ENCODE measurements at regions not wholly inside any gene's neighbourhood (a gene's known extent, or its start where the extent isn't known, plus 50 kb on each side); places are given as distances from the start of the nearest gene placed in this dataset.

DNA sequence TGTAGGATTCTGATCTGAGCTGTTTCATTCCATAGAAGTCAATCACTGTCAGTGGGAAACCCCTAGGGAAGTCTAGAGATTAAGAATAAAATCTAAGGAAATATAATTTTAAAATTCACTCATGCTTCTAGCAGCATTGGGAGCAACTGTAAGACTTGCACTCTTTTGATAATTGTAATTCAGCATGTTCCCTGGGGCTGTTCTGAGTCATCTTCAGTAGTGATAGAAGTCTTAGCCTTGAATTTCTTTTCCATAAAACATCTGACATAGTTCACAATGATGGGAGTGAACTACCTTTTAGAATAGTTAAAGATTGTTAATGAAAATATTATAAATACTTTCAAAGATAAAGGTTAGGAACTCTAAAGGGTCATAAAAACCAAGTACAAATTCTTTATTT, 935.8 kb downstream of the DTWD2 start:
- Histone ChIP-seq H3K27ac (replicated peaks) (no peak overlapping the region), H3K4me3 (no peak overlapping the region), H3K27me3 (ENCODE audit: low read depth) (no peaks in the 10 kb centered on the region), H3K36me3 (no peaks in the 10 kb centered on the region), H3K9me3 (replicated peaks) (peaks cover 22% of the 10 kb centered on the region), H3K4me1 (no peaks in the 10 kb centered on the region)
- intact Hi-C loops (cut with micrococcal nuclease), result no loop called here
- TF ChIP-seq, protein P1, sequence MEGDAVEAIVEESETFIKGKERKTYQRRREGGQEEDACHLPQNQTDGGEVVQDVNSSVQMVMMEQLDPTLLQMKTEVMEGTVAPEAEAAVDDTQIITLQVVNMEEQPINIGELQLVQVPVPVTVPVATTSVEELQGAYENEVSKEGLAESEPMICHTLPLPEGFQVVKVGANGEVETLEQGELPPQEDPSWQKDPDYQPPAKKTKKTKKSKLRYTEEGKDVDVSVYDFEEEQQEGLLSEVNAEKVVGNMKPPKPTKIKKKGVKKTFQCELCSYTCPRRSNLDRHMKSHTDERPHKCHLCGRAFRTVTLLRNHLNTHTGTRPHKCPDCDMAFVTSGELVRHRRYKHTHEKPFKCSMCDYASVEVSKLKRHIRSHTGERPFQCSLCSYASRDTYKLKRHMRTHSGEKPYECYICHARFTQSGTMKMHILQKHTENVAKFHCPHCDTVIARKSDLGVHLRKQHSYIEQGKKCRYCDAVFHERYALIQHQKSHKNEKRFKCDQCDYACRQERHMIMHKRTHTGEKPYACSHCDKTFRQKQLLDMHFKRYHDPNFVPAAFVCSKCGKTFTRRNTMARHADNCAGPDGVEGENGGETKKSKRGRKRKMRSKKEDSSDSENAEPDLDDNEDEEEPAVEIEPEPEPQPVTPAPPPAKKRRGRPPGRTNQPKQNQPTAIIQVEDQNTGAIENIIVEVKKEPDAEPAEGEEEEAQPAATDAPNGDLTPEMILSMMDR (IDR thresholded peaks at IDR 0.05; ENCODE audit: borderline replicate concordance), result no peak
- DNase-seq, result no peak

DNA sequence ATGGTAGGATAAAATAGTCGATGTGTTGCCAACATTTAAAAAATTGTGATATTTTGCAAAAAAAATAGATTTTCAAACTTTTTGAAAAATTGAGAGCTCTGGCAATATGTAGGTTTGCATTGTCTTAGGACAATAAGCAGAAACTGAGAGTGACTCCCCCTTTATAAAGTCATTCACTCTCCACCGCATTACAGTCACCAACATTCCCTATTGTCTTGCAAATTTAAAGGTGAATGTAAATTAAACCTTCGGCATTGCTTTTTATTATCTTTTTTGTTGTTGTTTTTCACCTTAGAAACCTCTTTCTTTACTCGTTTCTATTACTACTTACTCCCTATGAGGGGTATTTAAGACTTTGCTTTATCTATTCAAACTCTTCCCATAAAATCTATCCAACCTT, 944.2 kb downstream of the DTWD2 start:
- Histone ChIP-seq H3K4me1 (no peaks in the 10 kb centered on the region), H3K36me3 (no peaks in the 10 kb centered on the region), H3K9me3 (replicated peaks) (no peaks in the 10 kb centered on the region), H3K27me3 (ENCODE audit: low read depth) (no peaks in the 10 kb centered on the region), H3K27ac (replicated peaks) (no peak overlapping the region), H3K4me3 (no peak overlapping the region)
- TF ChIP-seq, protein P1 (IDR thresholded peaks at IDR 0.05; ENCODE audit: borderline replicate concordance), result no peak
- DNase-seq, result no peak
- intact Hi-C loops (cut with micrococcal nuclease), result no loop called here

DNA sequence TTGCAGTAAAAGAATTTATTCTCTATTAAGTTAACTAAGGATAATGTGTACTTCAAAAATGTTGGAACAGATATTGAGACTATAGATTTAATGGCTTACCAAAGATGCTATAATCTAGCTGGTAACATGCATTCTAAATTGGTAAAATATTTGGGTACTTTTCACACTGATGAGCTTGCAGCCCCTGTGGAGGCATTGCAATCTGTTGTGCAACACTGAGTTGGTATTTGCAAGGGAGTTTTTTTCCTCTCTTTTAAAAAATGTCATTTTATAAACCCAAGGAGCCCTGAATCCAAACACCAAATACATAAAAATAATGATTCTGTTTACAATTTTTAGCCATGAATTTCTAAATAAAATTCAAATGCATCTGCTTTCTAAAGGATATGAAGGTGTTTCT, 944.8 kb downstream of the DTWD2 start:
- H3K9me3 ChIP-seq (replicated peaks), result no peaks in the 10 kb centered on the region
- no peaks in the 10 kb centered on the region for H3K4me1 ChIP-seq
- TF ChIP-seq, protein P1 (IDR thresholded peaks at IDR 0.05; ENCODE audit: borderline replicate concordance), result no peak
- no peak for DNase-seq
- no peaks in the 10 kb centered on the region for H3K36me3 ChIP-seq
- no peak overlapping the region for H3K27ac ChIP-seq (replicated peaks)
- intact Hi-C loops (cut with micrococcal nuclease), result no loop called here
- H3K27me3 ChIP-seq (ENCODE audit: low read depth), result no peaks in the 10 kb centered on the region
- no peak overlapping the region for H3K4me3 ChIP-seq

DNA sequence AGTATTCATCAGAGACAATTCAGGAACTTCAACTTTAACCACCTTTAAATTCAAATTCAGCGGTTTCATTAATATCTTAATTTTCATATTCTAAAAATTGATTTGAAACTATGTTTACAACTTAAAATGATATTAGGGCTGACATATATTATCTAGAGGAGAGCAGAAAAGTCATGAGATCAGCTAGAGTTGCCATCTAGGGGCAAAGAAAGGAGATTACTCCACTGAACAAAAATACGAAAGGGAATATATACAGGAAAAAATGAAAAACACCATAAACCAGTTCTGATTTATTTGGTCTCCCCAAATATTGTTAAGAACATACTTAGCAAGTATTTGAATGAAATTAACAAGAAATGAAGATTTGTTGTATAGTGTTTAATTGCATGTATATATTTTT, 946.3 kb downstream of the DTWD2 start:
- Histone ChIP-seq H3K36me3 (no peaks in the 10 kb centered on the region), H3K9me3 (replicated peaks) (no peaks in the 10 kb centered on the region), H3K4me1 (no peaks in the 10 kb centered on the region), H3K27ac (replicated peaks) (no peak overlapping the region), H3K4me3 (no peak overlapping the region), H3K27me3 (ENCODE audit: low read depth) (no peaks in the 10 kb centered on the region)
- intact Hi-C loops (cut with micrococcal nuclease), result no loop called here
- DNase-seq, result no peak
- TF ChIP-seq, protein P1 (IDR thresholded peaks at IDR 0.05; ENCODE audit: borderline replicate concordance), result no peak

DNA sequence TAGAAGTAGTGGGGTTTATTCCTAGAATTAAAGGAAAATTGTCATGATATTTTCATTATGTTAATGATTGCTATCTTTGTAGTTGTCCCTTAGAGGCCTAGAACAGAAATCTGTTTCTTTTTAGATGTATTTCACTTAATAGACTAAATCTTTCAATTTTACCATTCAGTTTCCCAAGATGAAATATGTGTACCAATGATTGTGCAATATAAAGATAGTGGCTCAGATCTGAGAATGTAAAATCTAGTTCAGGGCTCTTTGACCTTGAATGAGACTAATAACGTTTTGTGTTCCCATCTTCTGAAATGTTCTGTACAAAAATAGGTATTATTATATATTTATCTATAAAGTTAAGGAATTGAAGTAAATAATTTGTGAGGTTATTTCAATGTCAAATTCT, 947.9 kb downstream of the DTWD2 start:
- Histone ChIP-seq H3K27me3 (ENCODE audit: low read depth) (no peaks in the 10 kb centered on the region), H3K27ac (replicated peaks) (no peak overlapping the region)

More for the DNA sequence above, 947.9 kb downstream of the DTWD2 start:
- DNase-seq, result no peak
- Histone ChIP-seq H3K36me3 (no peaks in the 10 kb centered on the region), H3K4me3 (no peak overlapping the region), H3K9me3 (replicated peaks) (no peaks in the 10 kb centered on the region), H3K4me1 (no peaks in the 10 kb centered on the region)
- TF ChIP-seq, protein P1 (IDR thresholded peaks at IDR 0.05; ENCODE audit: borderline replicate concordance), result no peak
- intact Hi-C loops (cut with micrococcal nuclease), result no loop called here

All from left ventricle myocardium inferior (tissue), 1 donor.